Tibial artery (tissue), 4 donors: ENCODE measurements at regions not wholly inside any gene's neighbourhood (a gene's known extent, or its start where the extent isn't known, plus 50 kb on each side); places are given as distances from the start of the nearest gene placed in this dataset.
"Not testable (repeated sequence)": the region's sequence is repeated elsewhere in the genome, so short reads cannot be mapped to it uniquely, and the experiment has no call there.

ENCODE experiments used
- DNase-seq, 2 donors: peaks; one replicate each; pipeline ENCODE4 v3.0.0-alpha.2; 2019
- H3K27ac ChIP-seq, 2 donors: fragments of 200-600 bp; sonication (generic) in 1 of 2; 1 replicate in 1 of 2; 2 replicates in 1 of 2; pipeline ENCODE4 v1.5.1; 2018 to 2019; ENCODE audit warnings: mild to moderate bottlenecking in 1 of 2
- H3K27me3 ChIP-seq, 2 donors: fragments of 200-600 bp; sonication (generic) in 1 of 2; one replicate each; pipeline versions ENCODE4 v1.5.1 to v1.6.0; 2016 to 2019
- H3K36me3 ChIP-seq, 3 donors: fragments of 200-600 bp; sonication (generic) in 2 of 3; one replicate each; pipeline ENCODE4 v1.5.1; 2016 to 2019; ENCODE audit warnings: mild to moderate bottlenecking in 2 of 3
- H3K4me1 ChIP-seq, 4 donors: fragments of 200-600 bp; sonication (generic) in 2 of 4; 1 replicate in 3 of 4; 2 replicates in 1 of 4; pipeline ENCODE4 v1.5.1; 2016 to 2019
- H3K4me3 ChIP-seq, 2 donors: fragments of 200-600 bp; sonication (generic) in 1 of 2; 1 replicate in 1 of 2; 2 replicates in 1 of 2; pipeline ENCODE4 v1.5.1; 2018 to 2019; ENCODE audit warnings: mild to moderate bottlenecking in 2 of 2
- H3K9me3 ChIP-seq, 3 donors: fragments of 200-600 bp; sonication (generic) in 1 of 3; one replicate each; pipeline ENCODE4 v1.5.1; 2016 to 2019
- intact Hi-C: fragments of 100-400 bp; cut with DNase I; formaldehyde crosslinking; loops from one replicate; pipeline ENCODE4 v1.15.0; 2023; ENCODE audit warnings: low total_unique reads

DNA sequence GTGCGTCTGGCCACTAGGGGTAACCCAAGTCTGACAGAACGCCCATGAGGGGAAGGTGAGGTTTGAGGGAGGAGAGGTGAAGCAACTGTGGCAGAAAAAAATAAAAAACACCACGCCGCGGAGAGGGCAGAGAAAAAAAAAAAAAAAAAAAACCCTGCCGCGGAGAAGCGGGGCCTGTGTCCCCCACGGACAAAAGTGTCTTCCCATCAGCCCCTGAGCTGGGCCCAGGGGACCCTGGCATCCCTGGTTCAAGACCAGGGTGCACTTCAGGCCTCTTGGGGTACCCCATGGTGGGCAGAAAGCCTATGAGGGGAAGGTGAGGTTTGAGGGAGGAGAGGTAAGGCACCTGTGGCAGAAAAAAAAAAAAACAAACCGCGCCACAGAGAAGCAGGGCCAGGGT, 191.1 kb downstream of the POTEH start:
- H3K4me1 ChIP-seq, H3K27ac ChIP-seq, intact Hi-C loops, H3K27me3 ChIP-seq, H3K36me3 ChIP-seq, H3K4me3 ChIP-seq, H3K9me3 ChIP-seq: not testable (repeated sequence)
- peak in 1 of 2 donors; percentile 17 for DNase-seq

DNA sequence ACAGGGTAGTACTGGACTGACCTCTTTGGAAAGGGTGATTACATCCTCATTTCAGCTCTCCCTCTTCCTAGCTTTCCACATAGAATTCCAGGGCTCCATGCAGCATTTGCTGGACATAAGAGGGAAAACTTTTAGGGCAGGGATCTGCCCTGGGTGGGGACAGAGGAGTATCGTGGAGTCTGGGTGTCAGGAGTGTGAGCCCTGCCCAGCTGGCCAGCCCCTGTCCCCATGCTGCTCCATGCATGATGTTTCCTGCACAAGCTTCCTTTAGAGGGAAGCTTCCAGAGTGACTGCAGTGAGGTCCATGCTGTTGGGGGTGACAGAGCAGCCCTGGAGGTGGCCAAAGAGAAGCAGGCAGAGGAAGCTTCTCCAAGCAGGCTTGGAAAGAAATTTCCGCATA, 214.5 kb downstream of the POTEH start:
- H3K27me3 ChIP-seq, H3K4me1 ChIP-seq, H3K9me3 ChIP-seq, H3K4me3 ChIP-seq, H3K27ac ChIP-seq, H3K36me3 ChIP-seq, intact Hi-C loops: not testable (repeated sequence)
- peak in 1 of 2 donors; percentile 5 for DNase-seq

GRCh38 chr22:15911704-15912103, 221.9 kb downstream of the POTEH start:
- H3K9me3 ChIP-seq, DNase-seq, H3K4me3 ChIP-seq, H3K27ac ChIP-seq, H3K4me1 ChIP-seq, H3K36me3 ChIP-seq, intact Hi-C loops, H3K27me3 ChIP-seq: not testable (repeated sequence)

GRCh38 chr22:15919120-15919519, 229.3 kb downstream of the POTEH start:
- H3K4me3 ChIP-seq, H3K27ac ChIP-seq, intact Hi-C loops, H3K36me3 ChIP-seq, H3K9me3 ChIP-seq, DNase-seq, H3K27me3 ChIP-seq, H3K4me1 ChIP-seq: not testable (repeated sequence)

DNA sequence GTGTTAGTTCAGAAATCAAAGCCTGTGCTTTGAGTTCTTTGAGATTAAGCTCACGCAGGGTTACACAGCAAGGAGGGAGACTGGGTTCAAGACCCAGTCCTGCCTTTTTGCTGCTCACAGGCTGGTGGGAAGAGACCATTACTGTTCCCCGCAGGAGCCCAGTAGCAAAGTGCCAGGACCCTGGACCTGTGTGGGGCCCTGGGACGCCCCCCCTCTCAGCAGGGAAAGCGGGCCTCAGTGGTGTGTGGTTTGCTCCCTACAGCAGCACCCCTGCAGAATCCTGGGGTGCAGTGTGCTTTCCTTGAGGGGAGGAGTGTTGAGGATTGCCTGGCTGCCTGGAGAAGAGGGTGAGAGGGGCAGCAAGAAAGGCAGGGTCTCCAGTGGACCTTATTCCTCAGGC, 231.1 kb downstream of the POTEH start:
- intact Hi-C loops, DNase-seq, H3K4me1 ChIP-seq, H3K27ac ChIP-seq, H3K27me3 ChIP-seq, H3K9me3 ChIP-seq, H3K36me3 ChIP-seq, H3K4me3 ChIP-seq: not testable (repeated sequence)

- H3K36me3 ChIP-seq: not testable (repeated sequence)
Observed at GRCh38 chr22:15922132-15922531, 232.3 kb downstream of the POTEH start.

DNA sequence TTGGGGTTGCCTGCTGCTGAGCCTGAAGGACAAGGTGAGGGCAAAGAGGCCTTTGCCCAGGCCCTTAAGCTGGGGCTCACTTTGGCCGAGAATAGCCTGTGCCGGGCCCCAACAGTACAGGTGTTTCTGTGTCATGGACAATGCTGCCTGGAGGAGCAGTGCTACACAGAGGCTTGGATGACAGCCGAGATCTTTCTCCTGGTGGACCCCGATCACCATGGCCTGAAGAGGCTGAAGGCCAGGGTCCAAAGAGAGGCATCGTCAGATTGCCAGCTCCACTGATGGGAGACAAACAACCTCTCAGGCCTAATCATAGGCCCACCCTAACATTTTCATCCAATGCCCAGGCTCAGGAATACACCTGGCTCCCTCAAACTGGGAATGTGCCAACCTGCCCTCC, 232.8 kb downstream of the POTEH start:
- DNase-seq, H3K9me3 ChIP-seq, H3K4me1 ChIP-seq, H3K36me3 ChIP-seq, intact Hi-C loops, H3K27ac ChIP-seq, H3K27me3 ChIP-seq, H3K4me3 ChIP-seq: not testable (repeated sequence)

More at GRCh38 chr22:15922132-15922531, 232.3 kb downstream of the POTEH start:
- H3K4me3 ChIP-seq, H3K27me3 ChIP-seq, DNase-seq, intact Hi-C loops, H3K27ac ChIP-seq, H3K4me1 ChIP-seq, H3K9me3 ChIP-seq: not testable (repeated sequence)

DNA sequence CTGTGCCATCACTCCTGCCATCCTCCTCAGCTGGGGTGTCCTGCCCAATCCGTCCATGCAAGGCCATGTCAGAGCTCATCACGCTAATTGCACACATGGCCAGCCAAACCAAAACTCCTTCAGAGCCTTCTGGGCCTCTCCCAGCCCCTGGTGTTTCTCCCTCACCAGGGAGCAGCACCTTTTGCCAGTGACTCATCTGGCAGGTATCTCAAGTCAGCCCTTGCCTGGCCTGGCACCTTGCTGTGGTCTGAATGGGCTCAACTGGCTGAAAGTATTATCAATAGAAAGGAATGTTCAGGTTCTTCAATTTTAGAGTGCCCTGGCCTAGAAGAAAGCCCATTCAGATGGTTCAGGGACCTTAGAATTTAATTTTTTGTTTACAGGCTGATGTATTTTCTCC, 235.0 kb downstream of the POTEH start:
- not testable (repeated sequence) for H3K4me1 ChIP-seq, H3K9me3 ChIP-seq, H3K27me3 ChIP-seq

DNA sequence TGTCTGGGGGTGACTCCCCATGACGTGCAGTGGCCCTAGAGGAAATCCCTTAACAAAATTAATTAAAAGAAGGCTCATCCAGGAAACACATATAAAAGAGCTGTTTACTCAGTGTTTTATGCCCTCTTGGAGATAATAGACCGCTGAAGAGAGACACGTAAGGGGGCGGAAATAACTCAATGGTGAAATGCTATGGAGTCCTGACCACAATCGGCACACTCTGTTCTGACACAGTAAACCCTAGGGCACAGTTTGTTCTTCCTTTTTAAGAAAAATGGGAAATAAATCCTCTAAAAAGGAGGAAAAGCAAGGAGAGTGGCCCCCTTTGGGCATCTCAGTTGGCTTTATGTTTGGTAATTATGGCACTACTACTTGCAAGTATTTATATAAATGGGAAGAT, 237.3 kb downstream of the POTEH start:
- H3K4me3 ChIP-seq, H3K27me3 ChIP-seq, DNase-seq, H3K4me1 ChIP-seq, intact Hi-C loops, H3K36me3 ChIP-seq, H3K9me3 ChIP-seq, H3K27ac ChIP-seq: not testable (repeated sequence)

More for the DNA sequence above, 235.0 kb downstream of the POTEH start:
- H3K27ac ChIP-seq, H3K36me3 ChIP-seq, DNase-seq, H3K4me3 ChIP-seq, intact Hi-C loops: not testable (repeated sequence)
